ENCODE measurements at regions not wholly inside any gene's neighbourhood (a gene's known extent, or its start where the extent isn't known, plus 50 kb on each side); places are given as distances from the start of the nearest gene placed in this dataset.

GRCh38 chr9:103362986-103363385, 367.9 kb downstream of the CYLC2 start:
- Mint-ChIP-seq H3K27ac (no peak overlapping the region), H3K9me3 (peaks cover 16% of the 10 kb centered on the region), H3K4me1 (ENCODE audit: low read depth) (no peaks in the 10 kb centered on the region), H3K36me3 (ENCODE audit: low read depth) (no peaks in the 10 kb centered on the region), H3K27me3 (ENCODE audit: low read depth) (no peaks in the 10 kb centered on the region), H3K4me3 (ENCODE audit: low read depth) (no peak overlapping the region)
- DNase-seq (ENCODE audit: low spot score), result no peak
- intact Hi-C loops (cut with micrococcal nuclease), result no loop called here

GRCh38 chr9:103364753-103365152, 369.6 kb downstream of the CYLC2 start:
- Mint-ChIP-seq H3K36me3 (ENCODE audit: low read depth) (no peaks in the 10 kb centered on the region), H3K27ac (no peak overlapping the region), H3K4me3 (ENCODE audit: low read depth) (no peak overlapping the region), H3K27me3 (ENCODE audit: low read depth) (no peaks in the 10 kb centered on the region), H3K4me1 (ENCODE audit: low read depth) (no peaks in the 10 kb centered on the region), H3K9me3 (peaks cover 4% of the 10 kb centered on the region)
- intact Hi-C loops (cut with micrococcal nuclease), result no loop called here
- DNase-seq (ENCODE audit: low spot score), result no peak

GRCh38 chr9:103371152-103371551, 376.0 kb downstream of the CYLC2 start:
- Mint-ChIP-seq H3K9me3 (no peaks in the 10 kb centered on the region), H3K27me3 (ENCODE audit: low read depth) (no peaks in the 10 kb centered on the region), H3K4me1 (ENCODE audit: low read depth) (no peaks in the 10 kb centered on the region), H3K27ac (no peak overlapping the region), H3K36me3 (ENCODE audit: low read depth) (no peaks in the 10 kb centered on the region), H3K4me3 (ENCODE audit: low read depth) (no peak overlapping the region)
- intact Hi-C loops (cut with micrococcal nuclease), result no loop called here
- no peak for DNase-seq (ENCODE audit: low spot score)

GRCh38 chr9:103372828-103373227, 377.7 kb downstream of the CYLC2 start:
- H3K36me3 Mint-ChIP-seq (ENCODE audit: low read depth), result no peaks in the 10 kb centered on the region
- no peak for DNase-seq (ENCODE audit: low spot score)
- intact Hi-C loops (cut with micrococcal nuclease), result no loop called here

GRCh38 chr9:103377667-103378066, 382.5 kb downstream of the CYLC2 start:
- H3K27ac Mint-ChIP-seq, result no peak overlapping the region
- H3K4me1 Mint-ChIP-seq (ENCODE audit: low read depth), result no peaks in the 10 kb centered on the region
- intact Hi-C loops (cut with micrococcal nuclease), result no loop called here
- H3K27me3 Mint-ChIP-seq (ENCODE audit: low read depth), result no peaks in the 10 kb centered on the region
- H3K4me3 Mint-ChIP-seq (ENCODE audit: low read depth), result no peak overlapping the region
- DNase-seq (ENCODE audit: low spot score), result no peak
- H3K36me3 Mint-ChIP-seq (ENCODE audit: low read depth), result no peaks in the 10 kb centered on the region
- no peaks in the 10 kb centered on the region for H3K9me3 Mint-ChIP-seq

More at GRCh38 chr9:103372828-103373227, 377.7 kb downstream of the CYLC2 start:
- H3K4me1 Mint-ChIP-seq (ENCODE audit: low read depth), result no peaks in the 10 kb centered on the region
- no peaks in the 10 kb centered on the region for H3K27me3 Mint-ChIP-seq (ENCODE audit: low read depth)
- H3K4me3 Mint-ChIP-seq (ENCODE audit: low read depth), result no peak overlapping the region
- H3K9me3 Mint-ChIP-seq, result no peaks in the 10 kb centered on the region
- H3K27ac Mint-ChIP-seq, result no peak overlapping the region

GRCh38 chr9:103397868-103398600, 402.9 kb downstream of the CYLC2 start:
- no peaks in the 10 kb centered on the region for H3K9me3 Mint-ChIP-seq
- no peaks in the 10 kb centered on the region for H3K36me3 Mint-ChIP-seq (ENCODE audit: low read depth)
- intact Hi-C loops (cut with micrococcal nuclease), result loop anchor here (5.0 kb wide), 1 partner anchor 1344 kb away; no protein-coding TSS in a partner anchor
- no peaks in the 10 kb centered on the region for H3K27me3 Mint-ChIP-seq (ENCODE audit: low read depth)
- no peak overlapping the region for H3K4me3 Mint-ChIP-seq (ENCODE audit: low read depth)
- DNase-seq (ENCODE audit: low spot score), result no peak
- H3K27ac Mint-ChIP-seq, result no peak overlapping the region
- no peaks in the 10 kb centered on the region for H3K4me1 Mint-ChIP-seq (ENCODE audit: low read depth)

- no peaks in the 10 kb centered on the region for H3K9me3 Mint-ChIP-seq
- intact Hi-C loops (cut with micrococcal nuclease), result loop anchor here (5.0 kb wide), 1 partner anchor 1343 kb away; no protein-coding TSS in a partner anchor
- H3K36me3 Mint-ChIP-seq (ENCODE audit: low read depth), result no peaks in the 10 kb centered on the region
- no peaks in the 10 kb centered on the region for H3K27me3 Mint-ChIP-seq (ENCODE audit: low read depth)
- H3K4me1 Mint-ChIP-seq (ENCODE audit: low read depth), result no peaks in the 10 kb centered on the region
- no peak overlapping the region for H3K27ac Mint-ChIP-seq
- no peak for DNase-seq (ENCODE audit: low spot score)
- H3K4me3 Mint-ChIP-seq (ENCODE audit: low read depth), result no peak overlapping the region
Measured at GRCh38 chr9:103399535-103399934, 404.4 kb downstream of the CYLC2 start.

GRCh38 chr9:103407260-103407659, 412.1 kb downstream of the CYLC2 start:
- intact Hi-C loops (cut with micrococcal nuclease), result no loop called here
- Mint-ChIP-seq H3K27me3 (ENCODE audit: low read depth) (no peaks in the 10 kb centered on the region), H3K4me1 (ENCODE audit: low read depth) (no peaks in the 10 kb centered on the region), H3K4me3 (ENCODE audit: low read depth) (no peak overlapping the region), H3K36me3 (ENCODE audit: low read depth) (no peaks in the 10 kb centered on the region), H3K27ac (no peak overlapping the region), H3K9me3 (no peaks in the 10 kb centered on the region)
- no peak for DNase-seq (ENCODE audit: low spot score)

- intact Hi-C loops (cut with micrococcal nuclease), result no loop called here
- no peaks in the 10 kb centered on the region for H3K27me3 Mint-ChIP-seq (ENCODE audit: low read depth)
- H3K4me1 Mint-ChIP-seq (ENCODE audit: low read depth), result no peaks in the 10 kb centered on the region
- no peaks in the 10 kb centered on the region for H3K36me3 Mint-ChIP-seq (ENCODE audit: low read depth)
- H3K9me3 Mint-ChIP-seq, result no peaks in the 10 kb centered on the region
- no peak overlapping the region for H3K27ac Mint-ChIP-seq
- H3K4me3 Mint-ChIP-seq (ENCODE audit: low read depth), result no peak overlapping the region
- DNase-seq (ENCODE audit: low spot score), result no peak
Measured at GRCh38 chr9:103410059-103410458, 414.9 kb downstream of the CYLC2 start.

- H3K9me3 Mint-ChIP-seq, result no peaks in the 10 kb centered on the region
- no peaks in the 10 kb centered on the region for H3K27me3 Mint-ChIP-seq (ENCODE audit: low read depth)
- intact Hi-C loops (cut with micrococcal nuclease), result no loop called here
- no peaks in the 10 kb centered on the region for H3K36me3 Mint-ChIP-seq (ENCODE audit: low read depth)
- H3K27ac Mint-ChIP-seq, result no peak overlapping the region
- DNase-seq (ENCODE audit: low spot score), result no peak
- no peak overlapping the region for H3K4me3 Mint-ChIP-seq (ENCODE audit: low read depth)
- no peaks in the 10 kb centered on the region for H3K4me1 Mint-ChIP-seq (ENCODE audit: low read depth)
Measured at GRCh38 chr9:103427696-103428095, 432.6 kb downstream of the CYLC2 start.

- Mint-ChIP-seq H3K27ac (no peak overlapping the region), H3K4me1 (ENCODE audit: low read depth) (no peaks in the 10 kb centered on the region), H3K4me3 (ENCODE audit: low read depth) (no peak overlapping the region), H3K27me3 (ENCODE audit: low read depth) (no peaks in the 10 kb centered on the region), H3K9me3 (peaks cover 5% of the 10 kb centered on the region), H3K36me3 (ENCODE audit: low read depth) (no peaks in the 10 kb centered on the region)
- intact Hi-C loops (cut with micrococcal nuclease), result no loop called here
- no peak for DNase-seq (ENCODE audit: low spot score)
Measured at GRCh38 chr9:103430469-103430868, 435.3 kb downstream of the CYLC2 start.

GRCh38 chr9:103431809-103432208, 436.7 kb downstream of the CYLC2 start:
- intact Hi-C loops (cut with micrococcal nuclease), result no loop called here
- no peaks in the 10 kb centered on the region for H3K27me3 Mint-ChIP-seq (ENCODE audit: low read depth)
- H3K4me3 Mint-ChIP-seq (ENCODE audit: low read depth), result no peak overlapping the region
- H3K9me3 Mint-ChIP-seq, result peaks cover 9% of the 10 kb centered on the region
- no peak for DNase-seq (ENCODE audit: low spot score)
- no peak overlapping the region for H3K27ac Mint-ChIP-seq
- no peaks in the 10 kb centered on the region for H3K36me3 Mint-ChIP-seq (ENCODE audit: low read depth)
- no peaks in the 10 kb centered on the region for H3K4me1 Mint-ChIP-seq (ENCODE audit: low read depth)

GRCh38 chr9:103444176-103444575, 449.0 kb downstream of the CYLC2 start:
- no peaks in the 10 kb centered on the region for H3K27me3 Mint-ChIP-seq (ENCODE audit: low read depth)
- no peak overlapping the region for H3K4me3 Mint-ChIP-seq (ENCODE audit: low read depth)
- peaks cover 3% of the 10 kb centered on the region for H3K9me3 Mint-ChIP-seq
- no peak for DNase-seq (ENCODE audit: low spot score)
- H3K4me1 Mint-ChIP-seq (ENCODE audit: low read depth), result no peaks in the 10 kb centered on the region
- intact Hi-C loops (cut with micrococcal nuclease), result no loop called here
- no peak overlapping the region for H3K27ac Mint-ChIP-seq
- no peaks in the 10 kb centered on the region for H3K36me3 Mint-ChIP-seq (ENCODE audit: low read depth)

GRCh38 chr9:103458826-103459225, 463.7 kb downstream of the CYLC2 start:
- H3K9me3 Mint-ChIP-seq, result peaks cover 16% of the 10 kb centered on the region
- intact Hi-C loops (cut with micrococcal nuclease), result no loop called here
- DNase-seq (ENCODE audit: low spot score), result no peak
- H3K36me3 Mint-ChIP-seq (ENCODE audit: low read depth), result no peaks in the 10 kb centered on the region
- no peak overlapping the region for H3K27ac Mint-ChIP-seq
- no peaks in the 10 kb centered on the region for H3K27me3 Mint-ChIP-seq (ENCODE audit: low read depth)
- H3K4me3 Mint-ChIP-seq (ENCODE audit: low read depth), result no peak overlapping the region
- H3K4me1 Mint-ChIP-seq (ENCODE audit: low read depth), result no peaks in the 10 kb centered on the region
